HG02642 (cell line): ENCODE measurements at regions not wholly inside any gene's neighbourhood (a gene's known extent, or its start where the extent isn't known, plus 50 kb on each side); places are given as distances from the start of the nearest gene placed in this dataset.
"Not testable (repeated sequence)": the region's sequence is repeated elsewhere in the genome, so short reads cannot be mapped to it uniquely, and the experiment has no call there.

Source experiments
- ATAC-seq: cut with Tn5 transposase; IDR thresholded peaks from one replicate; pipeline ENCODE4 v1.9.1; 2021; ENCODE audit warnings: mild to moderate bottlenecking; ENCODE audit not compliant: unreplicated experiment, poor library complexity

DNA sequence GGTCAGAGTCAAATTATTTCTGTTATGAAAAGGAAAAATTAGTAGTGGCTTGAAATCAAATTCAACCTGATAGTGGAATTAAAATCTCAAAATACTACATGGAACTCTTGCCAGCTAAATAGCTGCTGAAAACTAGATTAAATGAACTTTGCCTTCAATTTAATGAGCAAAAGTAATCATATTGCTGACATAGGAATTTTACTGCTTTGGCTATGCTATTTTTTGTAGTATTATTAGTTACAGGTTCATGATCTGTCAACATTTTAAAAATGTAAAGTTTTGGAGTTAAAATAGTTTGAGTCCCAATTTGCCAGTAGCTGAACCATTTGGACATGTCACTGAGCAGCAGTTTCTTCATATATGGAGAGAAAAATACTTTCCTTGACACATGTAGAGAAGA, 81.4 kb downstream of the RERGL start:
- no peak for ATAC-seq

GRCh38 chr12:17999174-17999801, 90.7 kb downstream of the RERGL start:
- no peak for ATAC-seq

GRCh38 chr12:17992002-17992656, 97.9 kb downstream of the RERGL start:
- peak; percentile 88 for ATAC-seq

DNA sequence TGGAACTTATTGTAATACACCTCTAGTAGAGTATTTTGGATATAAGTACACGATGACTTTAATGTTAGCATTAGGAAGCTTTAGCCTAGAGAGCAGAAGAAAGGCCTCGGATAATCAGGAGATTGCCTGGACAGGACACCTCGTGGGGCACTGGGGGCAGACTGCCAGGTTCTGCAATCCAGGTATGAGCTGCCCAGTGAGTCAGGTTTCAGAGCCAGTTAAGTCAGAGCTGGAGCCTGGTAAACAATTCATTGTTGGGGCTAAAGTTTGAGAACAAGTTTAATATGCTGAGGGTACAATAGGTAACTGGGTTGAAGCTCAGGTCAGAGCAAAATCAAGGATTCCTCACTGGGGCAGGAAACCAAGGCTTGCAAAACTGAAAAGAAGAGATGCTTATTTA, 107.4 kb downstream of the RERGL start:
- no peak for ATAC-seq

DNA sequence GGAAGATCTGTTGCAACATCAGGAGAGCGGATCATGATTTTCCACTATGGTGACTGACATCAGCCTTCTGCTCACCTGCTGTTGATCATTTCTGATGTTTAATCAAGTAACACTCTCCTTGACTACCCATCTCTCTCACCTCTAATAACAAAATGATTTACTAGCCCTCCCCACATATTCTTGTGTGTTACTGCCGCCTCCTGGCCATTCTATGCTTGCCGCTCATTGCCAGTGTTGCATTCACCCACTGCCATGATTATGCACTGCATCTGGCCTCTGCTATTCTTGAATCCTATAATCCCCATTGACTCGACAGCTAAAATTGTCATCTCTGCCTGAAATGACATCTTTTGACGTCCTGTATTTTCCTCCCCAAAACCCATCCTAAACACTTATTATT, 113.8 kb downstream of the RERGL start:
- ATAC-seq: no peak

GRCh38 chr12:17975763-17976162, 114.2 kb downstream of the RERGL start:
- ATAC-seq: no peak

DNA sequence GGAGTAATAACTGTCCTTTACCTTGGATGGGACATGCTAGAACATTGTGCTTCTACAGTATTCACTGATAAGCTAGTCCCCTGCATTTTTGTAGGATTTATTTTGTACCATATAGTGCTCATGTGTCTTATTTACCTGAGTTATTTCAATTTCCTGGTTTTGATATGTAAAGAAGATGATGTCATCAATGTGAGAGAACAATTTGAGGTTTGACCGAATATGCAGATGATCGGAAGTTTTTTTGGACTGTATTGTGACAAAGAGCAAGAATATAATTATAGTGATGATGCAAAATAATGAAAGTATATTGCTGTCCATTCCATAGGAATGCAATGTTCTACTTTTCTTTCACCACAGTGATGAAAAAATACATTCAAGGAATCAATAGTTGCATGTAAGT, 114.8 kb downstream of the RERGL start:
- ATAC-seq: no peak

DNA sequence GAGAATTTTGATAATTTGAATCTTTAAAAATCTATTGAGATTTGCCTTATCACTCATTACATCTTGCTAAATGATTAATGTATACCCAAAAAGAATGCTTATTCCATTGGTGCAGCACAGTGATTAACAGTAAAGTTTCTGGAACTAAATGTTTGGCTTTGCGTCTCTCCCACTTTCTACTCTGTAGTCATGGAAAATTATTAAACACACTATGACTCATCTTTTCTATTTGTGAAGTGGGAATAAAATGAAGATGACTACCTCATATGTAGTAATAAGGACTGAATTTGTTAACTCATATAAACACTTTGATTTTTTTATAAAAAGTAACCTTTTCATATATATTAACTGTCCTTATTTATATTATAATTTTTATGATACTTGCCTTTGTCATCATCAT, 118.1 kb downstream of the RERGL start:
- no peak for ATAC-seq

DNA sequence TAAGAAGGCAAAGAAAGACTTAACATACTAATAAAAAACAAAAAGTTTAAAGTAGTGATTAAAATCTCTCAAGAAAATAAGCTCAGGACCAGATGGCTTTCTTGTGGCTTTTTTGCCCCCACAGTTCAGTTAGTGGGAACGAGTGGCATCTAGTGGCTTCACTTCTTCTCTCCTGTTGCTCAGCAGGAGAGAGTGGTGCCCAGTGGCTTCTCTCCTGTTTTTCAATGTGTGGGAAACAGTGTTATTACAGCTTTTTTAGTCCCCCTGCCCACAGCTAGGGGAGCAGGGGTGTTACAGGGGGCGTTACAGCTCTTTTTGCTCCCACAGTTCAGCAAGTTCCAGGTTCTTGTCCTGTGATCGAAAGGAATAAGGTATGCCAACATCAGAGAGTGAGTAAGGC, 135.2 kb downstream of the RERGL start:
- ATAC-seq: no peak

GRCh38 chr12:17950898-17951297, 139.1 kb downstream of the RERGL start:
- no peak for ATAC-seq

GRCh38 chr12:17949558-17950141, 140.3 kb downstream of the RERGL start:
- ATAC-seq: no peak

GRCh38 chr12:17928708-17929366, 161.2 kb downstream of the RERGL start:
- no peak for ATAC-seq

- no peak for ATAC-seq
Measured at GRCh38 chr12:17918013-17918412, 172.0 kb downstream of the RERGL start.

DNA sequence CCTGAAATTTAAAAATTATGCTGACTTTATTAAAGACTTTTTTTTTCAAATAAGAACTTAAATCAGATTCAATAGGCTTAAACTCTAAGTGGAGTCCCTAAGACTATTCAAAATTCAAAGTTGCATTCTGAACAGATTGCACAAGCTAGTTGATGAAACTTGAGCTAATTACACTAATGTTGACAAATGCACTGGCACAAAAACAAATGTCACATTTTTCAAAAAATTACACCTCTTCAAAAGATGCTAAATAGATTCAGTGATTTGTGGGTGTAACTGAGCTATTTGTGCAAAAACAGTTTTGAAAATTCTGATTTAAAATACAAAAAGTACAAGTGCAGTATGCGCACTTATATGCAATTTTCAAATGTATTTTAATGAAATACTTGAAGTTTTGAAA, 205.4 kb downstream of the RERGL start:
- no peak for ATAC-seq

- ATAC-seq: no peak
Measured at GRCh38 chr12:17878714-17879113, 211.3 kb downstream of the RERGL start.

DNA sequence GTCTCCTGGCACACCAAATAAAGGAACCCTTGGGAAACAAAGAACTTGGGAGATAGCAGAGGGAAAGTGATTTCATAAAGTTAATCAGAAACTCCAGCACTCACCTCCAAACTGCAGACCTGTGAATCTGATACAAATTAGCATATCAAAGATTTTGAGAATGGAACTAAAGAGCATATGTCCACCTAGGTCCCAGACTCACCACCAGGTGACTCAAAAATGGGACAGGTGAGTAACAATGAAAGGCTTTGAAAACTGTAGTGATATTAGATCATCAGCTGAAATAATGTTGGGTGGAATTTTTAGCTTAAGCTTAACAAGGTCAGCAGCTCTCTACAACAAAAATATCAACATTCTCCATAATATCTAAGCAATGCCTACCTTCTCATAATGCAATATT, 214.8 kb downstream of the RERGL start:
- no peak for ATAC-seq

DNA sequence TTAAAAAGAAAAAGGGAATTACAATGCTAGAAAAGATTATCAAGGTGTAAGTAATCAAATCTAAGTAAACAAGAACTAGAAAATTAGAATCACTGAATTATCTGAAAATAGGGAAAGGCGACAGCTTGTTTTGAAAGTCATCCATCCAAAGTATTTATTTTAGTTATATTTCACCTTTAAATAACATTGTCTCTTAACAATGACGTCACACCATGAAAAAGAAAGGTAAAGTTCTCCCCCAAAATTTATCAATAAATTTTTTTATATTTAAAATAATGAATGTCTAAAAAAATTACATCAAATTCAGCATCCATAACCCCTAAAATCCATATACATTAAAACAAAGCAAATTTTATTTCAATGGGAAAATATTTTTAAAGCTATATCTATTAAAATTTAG, 223.2 kb downstream of the RERGL start:
- ATAC-seq: no peak

- not testable (repeated sequence) for ATAC-seq
Measured at GRCh38 chr12:17855548-17855947, 234.4 kb downstream of the RERGL start.

DNA sequence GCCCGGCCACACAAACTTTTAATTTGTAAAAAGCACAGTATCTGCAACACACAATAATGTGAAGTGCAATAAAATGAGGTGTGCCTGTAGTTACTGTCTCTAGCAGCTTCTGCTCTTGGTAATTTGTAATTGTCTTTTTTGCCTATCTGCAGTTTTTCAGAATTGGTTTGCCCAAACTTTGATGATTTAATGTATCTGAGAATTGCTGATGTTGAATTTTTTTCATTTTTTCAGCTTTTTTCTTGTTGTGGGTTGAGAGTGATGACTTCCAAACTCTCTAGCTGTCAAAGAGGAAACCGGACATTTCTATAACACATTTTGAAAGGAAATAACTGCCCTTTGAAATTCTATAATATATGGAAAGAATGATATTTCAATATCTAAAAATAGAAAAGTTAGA, 236.9 kb downstream of the RERGL start:
- ATAC-seq: no peak

DNA sequence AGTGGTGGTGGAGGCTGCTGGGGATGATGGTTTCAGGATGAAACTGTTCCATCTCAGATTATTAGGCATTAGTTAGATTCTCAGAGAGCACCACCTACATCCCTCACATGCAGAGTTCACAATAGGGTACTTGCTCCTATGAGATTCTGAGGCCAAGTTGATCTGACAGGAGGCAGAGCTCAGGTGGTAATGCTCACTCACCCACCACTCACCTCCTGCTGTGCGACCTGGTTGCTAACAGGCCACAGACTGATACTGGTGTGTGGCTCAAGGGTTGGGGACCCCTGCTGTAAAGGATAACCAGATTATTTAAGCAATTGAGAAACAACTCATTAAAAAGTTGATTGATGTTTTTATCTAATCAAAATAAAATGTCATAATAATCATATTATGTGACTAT, 248.5 kb downstream of the RERGL start:
- no peak for ATAC-seq

GRCh38 chr12:17829813-17830212, 260.2 kb downstream of the RERGL start:
- ATAC-seq: no peak
